RWPE2 (cell line): ENCODE measurements at regions not wholly inside any gene's neighbourhood (a gene's known extent, or its start where the extent isn't known, plus 50 kb on each side); places are given as distances from the start of the nearest gene placed in this dataset.

Experiments used
- ATAC-seq: fragments of 200-7000 bp; cut with Tn5 transposase; 3 replicates; pipeline ENCODE4 v1.9.1; 2021; ENCODE audit warnings: low read depth
- DNase-seq: peaks from one replicate; pipeline ENCODE4 v3.0.0-alpha.2; 2020; ENCODE audit warnings: low spot score
- H3K27ac ChIP-seq: fragments of 450-650 bp; 2 replicates; pipeline ENCODE4 v1.5.1; 2017; ENCODE audit warnings: mild to moderate bottlenecking; ENCODE audit not compliant: poor library complexity, severe bottlenecking
- H3K27me3 ChIP-seq: fragments of 250-450 bp; sonication (Bioruptor Pico); 2 replicates; pipeline ENCODE4 v1.5.1; 2021; ENCODE audit warnings: mild to moderate bottlenecking, moderate library complexity; ENCODE audit not compliant: insufficient read depth, poor library complexity, severe bottlenecking
- H3K36me3 ChIP-seq: fragments of 250-450 bp; sonication (Bioruptor Pico); 2 replicates; pipeline ENCODE4 v1.5.1; 2020; ENCODE audit warnings: low read depth, mild to moderate bottlenecking, moderate library complexity
- H3K4me1 ChIP-seq: fragments of 250-450 bp; sonication (Bioruptor Pico); 2 replicates; pipeline ENCODE4 v1.5.1; 2021; ENCODE audit warnings: mild to moderate bottlenecking, moderate library complexity; ENCODE audit not compliant: insufficient read depth, poor library complexity, severe bottlenecking
- H3K4me3 ChIP-seq: fragments of 250-450 bp; sonication (Bioruptor Pico); 2 replicates; pipeline ENCODE4 v1.5.1; 2021; ENCODE audit warnings: mild to moderate bottlenecking, moderate library complexity; ENCODE audit not compliant: severe bottlenecking
- H3K9me3 ChIP-seq: fragments of 250-450 bp; sonication (Bioruptor Pico); 2 replicates; pipeline ENCODE4 v1.5.1; 2021; ENCODE audit warnings: mild to moderate bottlenecking, moderate library complexity; ENCODE audit not compliant: severe bottlenecking
- TF ChIP-seq, protein P1 (sequence below): fragments of 450-650 bp; IDR thresholded peaks from one replicate; pipeline ENCODE4 v1.5.1; 2017; ENCODE audit warnings: mild to moderate bottlenecking, moderate library complexity; ENCODE audit not compliant: poor library complexity, severe bottlenecking

DNA sequence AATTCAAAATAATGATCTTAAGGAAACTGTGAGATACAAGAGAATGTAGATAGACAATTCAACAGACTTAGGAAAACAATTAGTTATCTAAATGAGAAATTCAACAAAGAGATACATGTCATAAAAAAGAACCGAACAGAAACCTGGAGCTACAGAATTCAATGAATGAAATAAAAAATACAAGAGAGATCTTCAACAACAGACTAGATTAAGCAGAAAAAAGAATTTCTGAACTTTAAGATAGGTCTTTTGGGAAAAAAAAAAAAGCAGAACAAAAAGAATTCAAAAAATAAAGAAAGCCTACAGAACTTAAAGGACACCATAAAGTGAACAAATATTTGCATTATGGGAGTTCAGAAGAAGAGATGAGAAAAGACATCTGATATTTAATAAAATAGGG is 129.1 kb upstream of the FOXK1 start:
- ATAC-seq, result no peak

DNA sequence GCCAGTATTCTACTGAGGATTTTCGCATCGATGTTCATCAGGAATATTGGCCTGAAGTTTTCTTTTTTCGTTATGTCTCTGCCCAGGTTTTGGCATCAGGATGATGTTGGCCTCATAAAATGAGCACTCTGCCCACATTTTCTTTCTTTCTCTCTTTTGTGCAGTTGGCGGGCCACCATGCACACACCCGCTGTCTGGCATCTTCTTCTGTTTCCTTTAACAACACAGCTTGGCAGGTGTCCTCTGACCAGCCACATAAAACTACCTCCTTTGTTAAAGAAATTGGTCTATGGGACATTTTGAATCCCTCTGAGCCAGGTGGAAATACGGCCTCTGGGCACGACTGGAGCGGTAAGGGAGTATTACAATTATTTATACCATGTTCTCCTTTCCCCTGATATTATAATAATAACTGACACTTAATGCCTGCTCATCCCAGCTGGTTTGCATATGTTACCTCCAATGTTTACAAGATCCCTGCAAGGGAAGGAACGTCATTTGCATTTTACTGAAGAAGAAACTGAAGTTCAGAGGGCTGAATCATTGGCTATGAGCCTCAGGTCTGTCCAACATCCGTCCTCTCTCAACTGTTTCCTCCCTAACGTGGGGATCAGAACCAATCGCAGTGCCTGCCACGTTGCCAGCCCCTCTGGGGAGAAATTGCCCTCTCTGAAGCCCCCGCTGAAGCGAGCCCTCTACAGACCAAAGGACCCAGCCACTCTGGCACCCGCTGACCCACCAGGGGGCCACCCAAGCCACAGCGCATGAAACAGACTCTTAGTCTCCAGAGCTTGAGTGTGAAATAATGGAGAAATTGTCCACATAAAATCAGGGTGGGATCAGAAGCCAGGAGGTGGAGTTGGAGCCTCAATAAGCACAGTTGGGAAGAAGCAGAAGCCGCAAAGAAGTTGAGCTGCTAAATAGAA is 125.0 kb upstream of the FOXK1 start:
- 0 out of 3 replicates have a peak, but pooled peaks have one; percentile 25 for ATAC-seq
- DNase-seq, result no peak
- Histone ChIP-seq H3K36me3 (no peaks in the 10 kb centered on the region), H3K4me1 (no peaks in the 10 kb centered on the region), H3K9me3 (no peaks in the 10 kb centered on the region), H3K4me3 (no peak overlapping the region), H3K27ac (no peak overlapping the region), H3K27me3 (peaks cover 5% of the 10 kb centered on the region)
- TF ChIP-seq, protein P1, sequence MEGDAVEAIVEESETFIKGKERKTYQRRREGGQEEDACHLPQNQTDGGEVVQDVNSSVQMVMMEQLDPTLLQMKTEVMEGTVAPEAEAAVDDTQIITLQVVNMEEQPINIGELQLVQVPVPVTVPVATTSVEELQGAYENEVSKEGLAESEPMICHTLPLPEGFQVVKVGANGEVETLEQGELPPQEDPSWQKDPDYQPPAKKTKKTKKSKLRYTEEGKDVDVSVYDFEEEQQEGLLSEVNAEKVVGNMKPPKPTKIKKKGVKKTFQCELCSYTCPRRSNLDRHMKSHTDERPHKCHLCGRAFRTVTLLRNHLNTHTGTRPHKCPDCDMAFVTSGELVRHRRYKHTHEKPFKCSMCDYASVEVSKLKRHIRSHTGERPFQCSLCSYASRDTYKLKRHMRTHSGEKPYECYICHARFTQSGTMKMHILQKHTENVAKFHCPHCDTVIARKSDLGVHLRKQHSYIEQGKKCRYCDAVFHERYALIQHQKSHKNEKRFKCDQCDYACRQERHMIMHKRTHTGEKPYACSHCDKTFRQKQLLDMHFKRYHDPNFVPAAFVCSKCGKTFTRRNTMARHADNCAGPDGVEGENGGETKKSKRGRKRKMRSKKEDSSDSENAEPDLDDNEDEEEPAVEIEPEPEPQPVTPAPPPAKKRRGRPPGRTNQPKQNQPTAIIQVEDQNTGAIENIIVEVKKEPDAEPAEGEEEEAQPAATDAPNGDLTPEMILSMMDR, result no peak

More for the DNA sequence above, 129.1 kb upstream of the FOXK1 start:
- TF ChIP-seq, protein P1, result no peak
- Histone ChIP-seq H3K4me1 (no peaks in the 10 kb centered on the region), H3K4me3 (no peak overlapping the region), H3K36me3 (no peaks in the 10 kb centered on the region), H3K27me3 (peaks cover 5% of the 10 kb centered on the region), H3K9me3 (no peaks in the 10 kb centered on the region), H3K27ac (no peak overlapping the region)
- DNase-seq, result no peak

DNA sequence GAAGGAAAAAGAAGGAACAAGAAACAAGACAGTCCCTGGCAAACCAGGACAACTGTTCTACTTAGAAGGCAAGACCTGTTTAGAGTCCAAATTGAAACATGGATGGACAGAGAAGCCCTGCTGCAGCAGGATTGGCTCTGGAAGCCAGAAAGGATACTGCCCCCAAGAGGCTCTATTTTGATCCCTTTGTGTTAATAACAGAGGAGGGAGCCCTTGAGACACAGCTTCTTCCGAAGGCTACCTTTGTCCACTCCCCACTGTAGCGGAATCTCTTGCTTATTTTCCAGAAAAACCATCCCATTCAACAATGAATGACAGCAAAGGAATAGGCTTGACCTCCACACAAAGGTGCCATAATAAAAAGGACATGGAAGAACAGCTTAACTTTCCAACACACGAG is 120.3 kb upstream of the FOXK1 start:
- Histone ChIP-seq H3K27me3 (no peaks in the 10 kb centered on the region), H3K27ac (no peak overlapping the region), H3K9me3 (no peaks in the 10 kb centered on the region), H3K36me3 (no peaks in the 10 kb centered on the region), H3K4me1 (no peaks in the 10 kb centered on the region), H3K4me3 (no peak overlapping the region)
- TF ChIP-seq, protein P1, result no peak
- ATAC-seq (no peak), DNase-seq (no peak)

DNA sequence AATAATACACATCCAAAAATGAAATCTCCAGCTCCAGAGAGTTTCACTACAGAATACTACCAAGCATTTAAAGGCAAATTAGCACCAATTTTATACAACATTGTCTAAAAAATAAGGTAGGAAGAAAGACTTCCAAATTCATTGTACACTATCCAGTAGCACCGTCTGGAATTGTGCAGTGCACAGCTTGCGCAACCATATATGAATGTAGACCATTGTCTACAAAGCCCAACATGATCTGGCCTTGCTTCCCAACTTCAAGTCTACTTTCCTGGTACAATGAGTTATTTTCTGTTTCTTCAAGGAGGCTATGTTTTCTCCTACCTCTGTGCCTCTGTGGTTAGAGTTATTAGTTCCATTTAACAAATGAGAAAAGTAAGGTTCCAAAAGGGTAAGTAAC is 115.4 kb upstream of the FOXK1 start:
- ATAC-seq (no peak), DNase-seq (no peak)
- no peaks in the 10 kb centered on the region for H3K4me1 ChIP-seq
- H3K36me3 ChIP-seq, result no peaks in the 10 kb centered on the region
- no peaks in the 10 kb centered on the region for H3K27me3 ChIP-seq
- no peaks in the 10 kb centered on the region for H3K9me3 ChIP-seq
- no peak overlapping the region for H3K4me3 ChIP-seq
- TF ChIP-seq, protein P1, result no peak
- no peak overlapping the region for H3K27ac ChIP-seq

DNA sequence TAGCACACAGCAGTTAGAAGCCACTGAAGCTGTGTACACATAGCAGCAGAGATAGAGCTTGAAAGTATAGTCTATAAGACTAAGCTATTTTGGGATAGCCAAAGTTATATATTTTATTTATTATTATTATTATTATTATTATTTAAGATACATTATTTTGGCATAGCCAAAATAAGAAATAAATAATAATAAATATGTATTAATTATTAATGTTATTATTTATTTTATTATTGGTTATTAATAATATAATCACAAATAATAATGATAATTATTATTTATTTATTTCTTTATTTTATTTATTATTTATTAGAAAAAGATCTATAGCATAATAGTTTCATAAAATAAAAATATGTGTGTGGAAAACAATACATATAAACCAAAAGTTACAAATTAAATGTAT is 107.2 kb upstream of the FOXK1 start:
- ATAC-seq (no peak), DNase-seq (no peak)
- H3K4me1 ChIP-seq, result no peaks in the 10 kb centered on the region
- no peaks in the 10 kb centered on the region for H3K9me3 ChIP-seq
- no peak overlapping the region for H3K4me3 ChIP-seq
- H3K27ac ChIP-seq, result no peak overlapping the region
- H3K27me3 ChIP-seq, result no peaks in the 10 kb centered on the region
- H3K36me3 ChIP-seq, result no peaks in the 10 kb centered on the region
- TF ChIP-seq, protein P1, result no peak
